ENCODE measurements at regions not wholly inside any gene's neighbourhood (a gene's known extent, or its start where the extent isn't known, plus 50 kb on each side); places are given as distances from the start of the nearest gene placed in this dataset.

DNA sequence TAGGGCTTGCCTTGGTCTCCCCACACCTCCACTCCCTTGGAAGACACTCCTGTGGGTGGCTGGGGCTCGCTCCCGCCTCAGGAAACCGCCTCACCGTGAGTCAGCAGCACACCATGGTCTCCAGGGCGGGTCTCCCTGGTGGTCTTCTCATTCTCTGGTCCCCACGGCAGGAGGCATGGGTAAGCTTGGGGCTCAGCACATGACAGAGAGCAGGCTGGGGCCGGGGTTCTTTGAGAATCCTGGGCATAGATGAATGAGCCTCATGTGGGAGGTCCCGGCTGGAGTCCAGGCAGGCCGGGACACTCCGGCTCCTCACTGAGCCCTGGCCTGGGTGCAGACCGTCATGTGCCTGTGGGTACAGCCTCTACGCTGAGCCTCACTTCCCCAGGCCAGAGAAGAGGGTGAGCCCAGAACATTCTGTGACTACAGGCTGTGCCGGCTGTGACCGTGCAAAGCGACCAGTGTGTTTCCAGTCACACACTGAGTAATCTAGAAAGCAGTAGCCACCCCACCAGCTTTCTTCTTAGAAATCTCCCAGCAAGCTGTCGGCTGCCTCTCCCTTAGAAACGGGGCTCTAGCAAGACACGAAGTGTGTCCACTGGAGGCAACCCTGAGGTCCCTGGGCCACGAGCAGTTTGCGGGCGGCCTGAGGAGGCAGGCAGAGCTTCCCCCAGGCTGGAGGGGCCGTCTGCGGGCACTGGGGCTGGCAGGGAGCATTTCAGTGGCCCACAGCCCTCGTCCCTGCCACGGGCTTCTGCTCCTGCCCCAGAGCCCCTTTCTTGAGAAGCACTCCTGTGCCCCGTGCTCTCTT lies 93.1 kb downstream of the RHOB start:
- DNase-seq (ENCODE audit: low read depth), result no peak
- TF ChIP-seq, protein P1, sequence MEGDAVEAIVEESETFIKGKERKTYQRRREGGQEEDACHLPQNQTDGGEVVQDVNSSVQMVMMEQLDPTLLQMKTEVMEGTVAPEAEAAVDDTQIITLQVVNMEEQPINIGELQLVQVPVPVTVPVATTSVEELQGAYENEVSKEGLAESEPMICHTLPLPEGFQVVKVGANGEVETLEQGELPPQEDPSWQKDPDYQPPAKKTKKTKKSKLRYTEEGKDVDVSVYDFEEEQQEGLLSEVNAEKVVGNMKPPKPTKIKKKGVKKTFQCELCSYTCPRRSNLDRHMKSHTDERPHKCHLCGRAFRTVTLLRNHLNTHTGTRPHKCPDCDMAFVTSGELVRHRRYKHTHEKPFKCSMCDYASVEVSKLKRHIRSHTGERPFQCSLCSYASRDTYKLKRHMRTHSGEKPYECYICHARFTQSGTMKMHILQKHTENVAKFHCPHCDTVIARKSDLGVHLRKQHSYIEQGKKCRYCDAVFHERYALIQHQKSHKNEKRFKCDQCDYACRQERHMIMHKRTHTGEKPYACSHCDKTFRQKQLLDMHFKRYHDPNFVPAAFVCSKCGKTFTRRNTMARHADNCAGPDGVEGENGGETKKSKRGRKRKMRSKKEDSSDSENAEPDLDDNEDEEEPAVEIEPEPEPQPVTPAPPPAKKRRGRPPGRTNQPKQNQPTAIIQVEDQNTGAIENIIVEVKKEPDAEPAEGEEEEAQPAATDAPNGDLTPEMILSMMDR (conservative IDR thresholded peaks at IDR 0.05; ENCODE audit: low read length), result no peak
- H3K4me3 ChIP-seq (ENCODE audit: low read length), result no peak overlapping the region

DNA sequence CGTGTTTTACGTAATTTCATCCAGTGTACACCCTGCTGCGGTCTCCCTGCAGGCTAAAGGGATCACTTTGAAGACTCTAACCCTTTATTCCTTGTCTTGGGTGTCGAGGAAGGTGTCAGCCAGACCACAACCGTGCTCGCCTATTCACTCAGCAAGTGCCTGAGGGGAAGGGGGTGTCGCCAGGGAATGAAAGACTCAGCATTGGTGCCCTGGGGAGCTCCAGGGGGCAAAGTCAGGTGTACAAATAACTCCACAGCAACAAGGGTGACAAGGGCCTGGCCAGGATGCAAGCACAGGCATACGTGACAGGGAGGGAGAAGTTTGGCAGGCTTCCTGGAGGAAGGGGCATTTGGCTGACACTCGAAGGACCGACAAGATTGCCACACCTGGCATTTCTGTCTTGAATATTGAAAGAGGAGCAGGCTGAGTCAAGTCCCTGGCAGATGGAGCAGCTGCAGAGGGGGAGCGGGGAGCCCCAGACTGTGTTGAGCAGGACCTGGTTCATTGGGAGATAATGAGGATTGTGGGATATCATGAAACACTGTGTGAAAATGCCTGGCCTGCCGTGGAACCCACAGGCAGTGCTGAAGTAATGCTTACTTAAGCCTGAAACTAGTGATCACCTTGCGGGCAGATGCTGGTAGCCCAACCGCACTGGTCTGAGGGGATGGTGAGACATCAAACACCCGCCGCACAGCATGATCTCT lies 93.9 kb downstream of the RHOB start:
- DNase-seq (ENCODE audit: low read depth), result no peak
- H3K4me3 ChIP-seq (ENCODE audit: low read length), result no peak overlapping the region
- TF ChIP-seq, protein P1 (conservative IDR thresholded peaks at IDR 0.05; ENCODE audit: low read length), result no peak

DNA sequence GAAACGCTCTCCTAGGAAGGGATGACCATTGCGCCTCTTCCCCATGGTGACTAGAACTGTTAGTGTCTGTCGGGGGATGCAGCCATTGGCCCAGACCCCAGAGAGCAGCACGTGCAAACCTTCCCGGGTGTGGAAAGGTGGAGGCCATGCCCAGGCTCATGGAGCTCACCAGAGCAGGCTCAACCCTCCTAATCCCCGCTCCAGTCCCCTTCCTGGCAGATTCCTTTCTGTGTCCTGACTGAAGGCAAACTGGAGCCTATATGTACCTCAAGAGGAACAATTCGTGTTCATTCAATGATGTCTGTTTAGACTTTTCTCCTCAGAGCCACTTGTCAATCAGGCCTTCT lies 94.4 kb downstream of the RHOB start:
- DNase-seq (ENCODE audit: low read depth), result no peak
- no peak overlapping the region for H3K4me3 ChIP-seq (ENCODE audit: low read length)
- TF ChIP-seq, protein P1 (conservative IDR thresholded peaks at IDR 0.05; ENCODE audit: low read length), result no peak

DNA sequence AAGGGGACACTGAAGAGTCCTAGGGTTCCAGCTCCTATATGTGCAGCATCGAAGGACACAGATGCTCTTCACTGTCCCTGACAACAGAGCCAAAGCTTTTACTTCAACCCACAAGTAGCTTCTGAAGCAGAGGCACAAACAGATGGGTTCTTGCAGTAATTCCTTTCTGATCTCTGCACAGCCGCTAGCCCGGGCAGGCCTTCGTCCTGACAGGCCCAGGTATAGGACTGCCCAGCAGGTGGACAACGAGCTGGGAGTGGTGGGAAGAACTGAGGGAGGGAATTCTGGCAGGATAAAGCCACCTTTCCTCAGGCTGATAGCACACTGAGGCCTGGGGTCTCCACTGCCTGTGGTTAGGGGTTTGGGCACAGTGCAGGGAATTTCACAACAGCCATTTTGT lies 94.8 kb downstream of the RHOB start:
- DNase-seq (ENCODE audit: low read depth), result no peak
- H3K4me3 ChIP-seq (ENCODE audit: low read length), result no peak overlapping the region
- TF ChIP-seq, protein P1 (conservative IDR thresholded peaks at IDR 0.05; ENCODE audit: low read length), result no peak

DNA sequence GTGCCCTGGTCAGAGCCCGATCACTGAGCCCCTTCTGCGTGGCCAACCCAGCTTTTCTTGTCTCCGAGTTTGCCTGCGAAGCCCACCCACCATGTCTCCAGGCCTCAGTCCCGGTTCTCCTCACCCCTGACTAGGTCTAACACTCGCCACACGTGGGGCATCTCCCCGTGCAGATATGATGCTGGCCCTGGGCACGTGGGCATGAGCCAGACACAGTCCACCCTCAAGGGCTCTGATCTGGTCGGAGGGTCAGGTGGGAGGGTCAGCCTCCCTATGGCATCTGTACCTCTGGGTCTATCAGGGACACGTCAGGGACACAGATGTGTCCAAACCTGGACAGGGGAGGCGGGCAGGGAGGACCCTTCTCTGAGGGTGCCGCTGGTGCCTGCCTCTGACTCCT lies 95.4 kb downstream of the RHOB start:
- no peak for DNase-seq (ENCODE audit: low read depth)
- no peak overlapping the region for H3K4me3 ChIP-seq (ENCODE audit: low read length)
- TF ChIP-seq, protein P1 (conservative IDR thresholded peaks at IDR 0.05; ENCODE audit: low read length), result no peak

DNA sequence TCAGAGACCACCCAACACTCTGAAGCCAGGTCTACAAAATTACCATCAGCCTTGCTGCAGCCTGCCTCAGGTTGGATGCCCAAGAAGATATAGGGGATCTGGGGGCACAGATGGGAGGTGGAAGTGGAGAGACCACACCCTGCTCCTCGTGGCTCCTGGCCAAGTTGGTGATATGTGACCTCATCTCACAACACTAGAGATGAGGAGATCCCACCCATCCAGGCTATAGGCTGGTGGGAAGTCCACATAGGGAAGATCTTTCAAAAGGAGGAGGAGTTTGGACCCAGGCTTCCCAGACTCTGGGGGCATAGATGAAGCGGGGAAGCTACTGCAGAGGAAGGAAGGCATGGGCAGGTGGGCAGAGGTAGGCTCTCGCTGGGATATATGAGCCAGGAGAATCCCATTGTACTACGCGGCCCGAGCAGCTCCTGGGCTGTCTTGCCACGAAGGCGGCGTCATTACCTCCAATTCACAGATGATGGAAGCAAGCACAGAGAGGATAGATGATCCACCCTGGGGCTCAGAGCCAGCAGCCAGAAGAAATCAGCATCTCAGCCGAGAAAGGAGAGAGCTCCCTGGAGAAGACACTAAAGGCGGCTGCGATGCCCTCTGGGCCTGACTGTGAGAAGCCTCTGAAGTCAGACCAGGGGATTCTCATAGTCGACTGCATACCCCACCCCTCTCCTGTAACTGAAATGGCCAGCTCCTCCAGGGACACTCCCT lies 96.0 kb downstream of the RHOB start:
- H3K4me3 ChIP-seq (ENCODE audit: low read length), result no peak overlapping the region
- peak; percentile 52 for DNase-seq (ENCODE audit: low read depth)
- TF ChIP-seq, protein P1 (conservative IDR thresholded peaks at IDR 0.05; ENCODE audit: low read length), result no peak

All from AG10803 (cell line).